Fibroblast of lung (primary cell): ENCODE measurements at regions not wholly inside any gene's neighbourhood (a gene's known extent, or its start where the extent isn't known, plus 50 kb on each side); places are given as distances from the start of the nearest gene placed in this dataset.

Source experiments
- DNase-seq, 2 donors: peaks; one replicate each; pipeline versions ENCODE4 v3.0.0 to v3.0.0-alpha.2; 2010; ENCODE audit warnings: low read depth in 2 of 2
- H2AFZ ChIP-seq: 2 replicates; pipeline ENCODE4 v1.5.1; 2012; ENCODE audit warnings: low read length, control low read depth, inconsistent platforms
- H3K27ac ChIP-seq: 2 replicates; pipeline ENCODE4 v1.5.1; 2011; ENCODE audit warnings: low read length, control low read depth; ENCODE audit not compliant: insufficient read depth
- H3K27me3 ChIP-seq: 2 replicates; pipeline ENCODE4 v1.5.1; 2011; ENCODE audit warnings: mild to moderate bottlenecking, low read length; ENCODE audit not compliant: control insufficient read depth, insufficient read depth
- H3K36me3 ChIP-seq: 2 replicates; pipeline ENCODE4 v1.5.1; 2011; ENCODE audit warnings: low read length; ENCODE audit not compliant: control insufficient read depth, insufficient read depth
- H3K4me1 ChIP-seq: 2 replicates; pipeline ENCODE4 v1.5.1; 2011; ENCODE audit warnings: low read length; ENCODE audit not compliant: control insufficient read depth, insufficient read depth; ENCODE audit errors: extremely low read depth
- H3K4me2 ChIP-seq: 2 replicates; pipeline ENCODE4 v1.5.1; 2011; ENCODE audit warnings: low read length, control low read depth; ENCODE audit not compliant: insufficient read depth; ENCODE audit errors: extremely low read depth
- H3K4me3 ChIP-seq, 4 experiments: fragments of 200-600 bp in 1 of 4; sonication (generic) in 1 of 4; replicated peaks in 1 of 4; 2 replicates each; pipeline ENCODE4 v1.5.1; 2011 to 2016; ENCODE audit warnings: low read length in 4 of 4, low read depth in 3 of 4, mild to moderate bottlenecking in 3 of 4, control low read depth in 2 of 4, inconsistent platforms in 1 of 4, mixed read lengths in 1 of 4; ENCODE audit not compliant: insufficient read depth in 1 of 4; ENCODE audit errors: control extremely low read depth in 1 of 4
- H3K79me2 ChIP-seq: 2 replicates; pipeline ENCODE4 v1.5.1; 2012; ENCODE audit warnings: mild to moderate bottlenecking, low read length, inconsistent platforms; ENCODE audit not compliant: control insufficient read depth, insufficient read depth
- H3K9ac ChIP-seq: 2 replicates; pipeline ENCODE4 v1.5.1; 2011; ENCODE audit warnings: mild to moderate bottlenecking, low read length, control low read depth; ENCODE audit not compliant: insufficient read depth
- H3K9me3 ChIP-seq: 2 replicates; pipeline ENCODE4 v1.5.1; 2012; ENCODE audit warnings: low read depth, low read length; ENCODE audit not compliant: control insufficient read depth, insufficient read depth
- H4K20me1 ChIP-seq: 2 replicates; pipeline ENCODE4 v1.5.1; 2011; ENCODE audit warnings: low read length; ENCODE audit not compliant: control insufficient read depth, insufficient read depth; ENCODE audit errors: extremely low read depth
- CTCF ChIP-seq, 2 donors: IDR thresholded peaks in 1 of 2; conservative IDR thresholded peaks in 1 of 2; 1 replicate in 1 of 2; 2 replicates in 1 of 2; pipeline ENCODE4 v1.5.1; 2011 to 2012; ENCODE audit warnings: low read length in 2 of 2, control low read depth in 1 of 2, inconsistent platforms in 1 of 2, low read depth in 1 of 2, mild to moderate bottlenecking in 1 of 2
- EZH2 ChIP-seq: IDR thresholded peaks from 2 replicates; pipeline ENCODE4 v1.5.1; 2012; ENCODE audit warnings: low read length, control low read depth, mild to moderate bottlenecking; ENCODE audit errors: missing control alignments

GRCh38 chr10:84063440-84063839, 75.9 kb upstream of the GHITM start:
- Histone ChIP-seq H4K20me1 (no peaks in the 10 kb centered on the region), H3K36me3 (no peaks in the 10 kb centered on the region), H3K9me3 (no peaks in the 10 kb centered on the region), H3K9ac (no peak overlapping the region), H3K4me3 (no peak overlapping the region), H3K27me3 (no peaks in the 10 kb centered on the region), H3K79me2 (no peaks in the 10 kb centered on the region), H3K4me1 (no peaks in the 10 kb centered on the region), H3K27ac (no peak overlapping the region), H3K4me2 (no peak overlapping the region), H2AFZ (no peak overlapping the region)
- TF ChIP-seq EZH2, result no peak
- no peak for TF ChIP-seq CTCF (conservative IDR thresholded peaks at IDR 0.05 in 1 of 2, IDR thresholded peaks at IDR 0.05 in 1 of 2; ENCODE audit: low read depth in 1 of 2, low read length in 2 of 2)
- no peak for DNase-seq

DNA sequence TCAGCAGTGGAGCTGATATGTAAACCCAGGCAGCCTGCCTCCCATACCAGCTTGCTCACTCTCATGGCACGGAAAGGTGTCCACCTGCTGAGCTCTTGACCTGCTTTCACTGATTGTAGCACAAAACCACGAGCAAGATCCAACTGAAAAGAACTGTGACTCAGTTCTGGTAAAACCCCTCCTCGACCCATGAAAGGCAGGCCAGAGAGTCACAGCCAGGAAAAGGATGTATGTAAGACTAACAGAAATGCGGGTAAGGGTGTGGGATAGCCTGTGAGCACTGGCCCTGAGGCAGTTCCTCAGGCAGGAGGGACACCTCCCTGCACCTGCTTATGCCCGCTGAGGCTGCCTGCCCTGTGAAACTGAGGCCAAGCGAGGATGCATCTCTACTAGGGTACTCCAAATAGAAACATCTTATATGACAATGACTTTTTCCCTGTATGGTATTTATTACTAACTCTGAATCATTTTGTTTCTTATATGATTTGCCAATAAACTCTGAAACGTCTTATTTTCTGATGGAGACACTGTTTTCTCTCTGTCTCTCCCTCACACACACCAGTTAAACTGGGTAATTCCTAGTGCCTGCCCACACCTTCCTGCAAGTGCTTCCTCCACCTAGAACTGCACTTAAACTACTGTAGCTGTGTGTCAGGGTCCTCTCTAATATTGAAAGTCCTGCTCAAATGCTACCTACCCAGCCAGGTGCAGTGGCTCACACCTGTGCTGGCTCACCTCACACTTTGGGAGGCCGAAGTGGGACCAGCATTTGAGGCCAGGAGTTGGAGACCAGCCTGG, 73.3 kb upstream of the GHITM start:
- no peak for TF ChIP-seq CTCF (conservative IDR thresholded peaks at IDR 0.05 in 1 of 2, IDR thresholded peaks at IDR 0.05 in 1 of 2; ENCODE audit: low read depth in 1 of 2, low read length in 2 of 2)
- TF ChIP-seq EZH2, result no peak
- no peak overlapping the region for H3K4me3 ChIP-seq

GRCh38 chr10:84074521-84074920, 64.8 kb upstream of the GHITM start:
- Histone ChIP-seq H3K4me1 (no peaks in the 10 kb centered on the region), H4K20me1 (no peaks in the 10 kb centered on the region), H3K9ac (no peak overlapping the region)

More for the DNA sequence above, 73.3 kb upstream of the GHITM start:
- Histone ChIP-seq H4K20me1 (no peaks in the 10 kb centered on the region), H3K9me3 (no peaks in the 10 kb centered on the region), H3K79me2 (no peaks in the 10 kb centered on the region), H2AFZ (no peak overlapping the region), H3K4me1 (no peaks in the 10 kb centered on the region), H3K4me2 (no peak overlapping the region), H3K27ac (no peak overlapping the region), H3K9ac (no peak overlapping the region), H3K36me3 (no peaks in the 10 kb centered on the region), H3K27me3 (no peaks in the 10 kb centered on the region)
- no peak for DNase-seq

More at GRCh38 chr10:84074521-84074920, 64.8 kb upstream of the GHITM start:
- Histone ChIP-seq H3K27me3 (no peaks in the 10 kb centered on the region), H3K27ac (no peak overlapping the region), H2AFZ (no peak overlapping the region), H3K36me3 (no peaks in the 10 kb centered on the region), H3K9me3 (no peaks in the 10 kb centered on the region), H3K4me2 (no peak overlapping the region), H3K79me2 (no peaks in the 10 kb centered on the region), H3K4me3 (no peak overlapping the region)
- TF ChIP-seq EZH2 (no peak), CTCF (conservative IDR thresholded peaks at IDR 0.05 in 1 of 2, IDR thresholded peaks at IDR 0.05 in 1 of 2; ENCODE audit: low read depth in 1 of 2, low read length in 2 of 2) (no peak)
- peak in 1 of 2 donors; percentile 61 for DNase-seq
